ENCODE measurements at regions not wholly inside any gene's neighbourhood (a gene's known extent, or its start where the extent isn't known, plus 50 kb on each side); places are given as distances from the start of the nearest gene placed in this dataset.

- DNase-seq (ENCODE audit: low read depth), result no peak
- FAIRE-seq, result no peak
- no peak overlapping the region for H3K4me3 ChIP-seq (ENCODE audit: low read depth, low read length)
- H3K27me3 ChIP-seq (ENCODE audit: control insufficient read depth, insufficient read depth, low read length), result no peaks in the 10 kb centered on the region
- no peak for TF ChIP-seq CTCF (IDR thresholded peaks at IDR 0.05; ENCODE audit: insufficient read depth, low read length, severe bottlenecking)
- H3K36me3 ChIP-seq (ENCODE audit: control insufficient read depth, insufficient read depth, low read length), result no peaks in the 10 kb centered on the region
These were observed 1106.7 kb downstream of the DTWD2 start for GRCh38 chr5:117881426-117882230.

GRCh38 chr5:117880932-117881331 lies 1107.4 kb downstream of the DTWD2 start:
- no peak for TF ChIP-seq CTCF (IDR thresholded peaks at IDR 0.05; ENCODE audit: insufficient read depth, low read length, severe bottlenecking)
- H3K4me3 ChIP-seq (ENCODE audit: low read depth, low read length), result no peak overlapping the region
- FAIRE-seq, result no peak
- no peak for DNase-seq (ENCODE audit: low read depth)
- H3K36me3 ChIP-seq (ENCODE audit: control insufficient read depth, insufficient read depth, low read length), result no peaks in the 10 kb centered on the region
- no peaks in the 10 kb centered on the region for H3K27me3 ChIP-seq (ENCODE audit: control insufficient read depth, insufficient read depth, low read length)

- H3K27me3 ChIP-seq (ENCODE audit: control insufficient read depth, insufficient read depth, low read length), result no peaks in the 10 kb centered on the region
- H3K36me3 ChIP-seq (ENCODE audit: control insufficient read depth, insufficient read depth, low read length), result no peaks in the 10 kb centered on the region
- H3K4me3 ChIP-seq (ENCODE audit: low read depth, low read length), result no peak overlapping the region
- DNase-seq (ENCODE audit: low read depth) (no peak), FAIRE-seq (no peak)
- TF ChIP-seq CTCF (IDR thresholded peaks at IDR 0.05; ENCODE audit: insufficient read depth, low read length, severe bottlenecking), result no peak
These were observed 1110.6 kb downstream of the DTWD2 start for GRCh38 chr5:117877731-117878130.

- DNase-seq (ENCODE audit: low read depth), result no peak
- H3K36me3 ChIP-seq (ENCODE audit: control insufficient read depth, insufficient read depth, low read length), result no peaks in the 10 kb centered on the region
- no peak for TF ChIP-seq CTCF (IDR thresholded peaks at IDR 0.05; ENCODE audit: insufficient read depth, low read length, severe bottlenecking)
- H3K27me3 ChIP-seq (ENCODE audit: control insufficient read depth, insufficient read depth, low read length), result no peaks in the 10 kb centered on the region
- no peak for FAIRE-seq
- no peak overlapping the region for H3K4me3 ChIP-seq (ENCODE audit: low read depth, low read length)
These were observed 1115.5 kb downstream of the DTWD2 start for GRCh38 chr5:117872798-117873368.

GRCh38 chr5:117869596-117869995 lies 1118.8 kb downstream of the DTWD2 start:
- DNase-seq (ENCODE audit: low read depth) (no peak), FAIRE-seq (no peak)
- no peaks in the 10 kb centered on the region for H3K27me3 ChIP-seq (ENCODE audit: control insufficient read depth, insufficient read depth, low read length)
- H3K36me3 ChIP-seq (ENCODE audit: control insufficient read depth, insufficient read depth, low read length), result no peaks in the 10 kb centered on the region
- TF ChIP-seq CTCF (IDR thresholded peaks at IDR 0.05; ENCODE audit: insufficient read depth, low read length, severe bottlenecking), result no peak
- H3K4me3 ChIP-seq (ENCODE audit: low read depth, low read length), result no peak overlapping the region

Measured in bronchial epithelial cell (primary cell).